Renal pelvis (tissue), 1 donor: ENCODE measurements at regions not wholly inside any gene's neighbourhood (a gene's known extent, or its start where the extent isn't known, plus 50 kb on each side); places are given as distances from the start of the nearest gene placed in this dataset.

Experiments
- DNase-seq: peaks from one replicate; pipeline ENCODE4 v3.0.0-alpha.2; 2013

GRCh38 chr18:55119434-55119833 is 160.2 kb upstream of the CCDC68 start:
- DNase-seq, result no peak

GRCh38 chr18:55119016-55119415 is 159.8 kb upstream of the CCDC68 start:
- DNase-seq, result no peak

DNA sequence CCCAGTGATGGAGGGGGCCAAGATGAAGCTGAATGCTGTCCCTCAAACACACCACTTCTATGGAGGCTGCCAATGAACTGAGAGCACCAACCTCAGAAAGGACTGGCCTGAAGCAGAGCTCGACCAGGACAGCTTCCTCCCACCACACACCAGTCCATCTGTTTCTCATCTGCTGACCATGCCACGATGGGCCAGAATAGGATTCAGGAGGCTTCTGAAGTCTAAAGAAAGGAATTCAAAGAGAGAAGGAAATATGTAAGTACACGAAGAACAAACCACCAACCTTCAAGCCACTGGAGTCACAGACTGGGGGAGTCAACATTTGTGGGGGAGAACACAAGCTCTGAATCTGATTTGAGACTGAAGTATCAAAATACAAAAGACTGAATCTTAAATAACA is 157.6 kb upstream of the CCDC68 start:
- DNase-seq, result no peak

DNA sequence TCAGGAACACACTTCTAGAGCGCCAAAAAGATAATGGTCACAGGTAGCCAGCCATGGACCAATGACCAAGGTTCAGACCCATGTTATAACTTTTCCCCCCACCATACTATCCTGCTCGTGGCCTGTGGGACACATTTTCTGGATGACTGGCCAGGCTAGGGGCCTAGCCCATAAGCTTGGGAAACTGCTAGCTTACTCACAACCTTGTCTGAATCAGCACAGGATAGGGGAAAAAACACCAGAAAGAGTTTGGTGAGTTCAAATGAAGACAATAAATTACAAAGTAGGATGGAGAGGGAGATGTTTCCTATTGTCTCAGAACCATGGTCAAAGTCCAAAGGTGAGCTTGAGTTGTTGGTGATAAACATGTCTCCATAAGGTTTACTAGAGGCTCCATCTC is 156.3 kb upstream of the CCDC68 start:
- DNase-seq, result no peak

DNA sequence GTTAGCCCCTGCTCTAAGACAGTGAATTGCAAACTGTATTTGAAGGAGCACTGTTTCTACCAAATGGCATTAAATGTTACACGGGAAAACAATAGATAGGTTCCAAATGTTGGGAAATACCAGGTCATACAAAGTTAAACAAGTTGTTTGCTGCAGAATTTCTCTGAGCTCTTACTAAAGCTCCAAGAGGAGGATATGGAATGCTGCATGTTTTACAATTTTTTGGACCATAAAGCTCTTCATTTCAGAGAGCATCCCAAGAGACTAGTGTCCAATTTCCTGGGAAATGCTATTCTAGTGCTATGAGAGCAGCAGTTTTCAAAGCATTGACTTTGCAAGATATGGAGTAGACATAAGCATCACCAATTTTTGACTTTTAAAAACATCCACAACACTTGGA is 155.6 kb upstream of the CCDC68 start:
- no peak for DNase-seq

GRCh38 chr18:55113800-55114199 is 154.5 kb upstream of the CCDC68 start:
- no peak for DNase-seq

DNA sequence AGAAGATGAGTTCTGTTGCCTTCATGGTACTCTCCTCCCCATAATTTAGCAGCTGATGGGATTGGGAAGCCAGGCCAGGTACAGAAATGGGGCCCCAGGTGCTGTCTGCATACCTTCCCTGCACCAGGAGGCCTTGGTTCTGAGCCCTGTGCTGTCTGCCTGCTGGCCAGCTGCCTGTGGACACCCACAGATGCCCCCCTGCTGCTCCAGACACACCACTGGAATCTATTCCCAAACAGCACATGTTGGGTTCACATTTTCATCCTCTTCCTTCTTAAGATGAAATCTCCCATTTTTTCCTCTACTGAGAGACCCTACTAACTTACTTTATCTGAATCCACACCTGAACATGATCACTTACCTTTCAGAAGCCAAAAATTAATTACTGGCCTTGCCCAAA is 152.0 kb upstream of the CCDC68 start:
- no peak for DNase-seq

- no peak for DNase-seq
Measured at GRCh38 chr18:55110436-55110835, 151.2 kb upstream of the CCDC68 start.

GRCh38 chr18:55109818-55110414 is 150.7 kb upstream of the CCDC68 start:
- no peak for DNase-seq

GRCh38 chr18:55106906-55107305 is 147.6 kb upstream of the CCDC68 start:
- no peak for DNase-seq

DNA sequence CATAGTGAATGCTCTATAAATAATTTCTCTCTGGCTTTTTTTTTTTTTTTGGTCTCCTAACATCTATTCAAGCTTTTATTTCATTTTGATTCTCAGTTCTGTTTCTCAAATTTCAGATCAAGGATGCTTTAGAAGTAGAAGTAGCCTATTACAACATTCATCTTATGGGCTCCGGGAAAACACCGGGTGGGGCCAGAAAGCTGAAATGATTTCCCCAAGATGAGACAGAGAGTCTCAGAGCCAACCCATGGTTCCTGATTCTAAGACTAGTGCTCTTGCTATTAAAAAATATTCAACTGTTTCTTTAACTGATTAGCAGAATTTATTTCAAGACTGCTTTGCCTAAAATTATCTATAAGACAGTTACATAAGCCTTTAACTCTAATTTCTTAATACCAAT is 147.2 kb upstream of the CCDC68 start:
- no peak for DNase-seq

GRCh38 chr18:55105873-55106272 is 146.6 kb upstream of the CCDC68 start:
- no peak for DNase-seq

DNA sequence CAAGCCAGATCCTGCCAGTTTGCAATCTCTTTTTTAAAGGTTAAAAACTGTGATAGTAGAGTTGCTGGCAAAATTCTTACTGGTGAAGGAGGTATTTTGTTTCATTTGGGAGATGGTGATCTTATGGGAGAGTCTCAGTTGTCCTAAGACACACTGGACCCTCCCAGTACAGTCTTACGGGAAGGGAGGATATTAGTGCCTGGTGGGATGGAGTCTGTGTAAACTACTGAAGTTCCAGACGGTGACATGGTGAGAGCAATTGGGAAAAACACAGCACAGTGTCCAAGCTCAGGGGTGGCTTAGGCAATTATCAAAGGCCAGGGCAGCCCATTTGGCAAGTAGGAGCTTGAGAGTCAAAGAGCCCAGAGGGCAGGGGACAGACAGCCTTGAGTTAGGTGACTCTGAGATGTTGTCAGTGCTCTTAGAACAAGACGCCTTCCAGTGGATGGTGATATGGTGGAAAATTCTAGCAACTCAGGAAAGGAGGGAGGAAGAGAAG is 143.7 kb upstream of the CCDC68 start:
- DNase-seq, result no peak

- no peak for DNase-seq
Measured at GRCh38 chr18:55102501-55102900, 143.2 kb upstream of the CCDC68 start.

- no peak for DNase-seq
Measured at GRCh38 chr18:55101458-55101824, 142.2 kb upstream of the CCDC68 start.

- DNase-seq, result no peak
Measured at GRCh38 chr18:55100817-55101457, 141.7 kb upstream of the CCDC68 start.

- DNase-seq, result peak; percentile 93
Measured at GRCh38 chr18:55097456-55098170, 138.4 kb upstream of the CCDC68 start.

GRCh38 chr18:55096263-55096951 is 137.1 kb upstream of the CCDC68 start:
- DNase-seq, result no peak

GRCh38 chr18:55095584-55095983 is 136.3 kb upstream of the CCDC68 start:
- DNase-seq, result no peak

DNA sequence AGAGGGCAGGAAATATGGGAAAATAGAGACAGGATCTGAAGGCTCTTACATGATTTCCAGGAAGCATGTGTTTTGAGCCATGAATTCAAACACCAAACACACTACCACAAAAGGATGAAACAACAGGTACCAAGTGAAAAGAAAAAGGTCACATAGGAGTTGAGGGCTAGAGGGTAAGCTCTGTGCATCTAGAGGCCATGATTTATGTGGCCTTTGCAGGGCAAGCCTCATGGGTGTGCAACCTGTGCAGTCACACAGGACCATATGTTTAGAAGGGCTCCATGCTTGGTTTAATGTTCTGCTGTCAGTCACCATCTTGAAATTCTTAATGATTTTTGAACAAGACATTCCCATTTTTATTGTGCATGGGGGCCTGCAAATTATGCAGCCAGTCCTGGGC is 134.5 kb upstream of the CCDC68 start:
- no peak for DNase-seq

- DNase-seq, result no peak
Measured at GRCh38 chr18:55093295-55093694, 134.0 kb upstream of the CCDC68 start.

- DNase-seq, result no peak
Measured at GRCh38 chr18:55092166-55092565, 132.9 kb upstream of the CCDC68 start.
